ENCODE measurements at regions not wholly inside any gene's neighbourhood (a gene's known extent, or its start where the extent isn't known, plus 50 kb on each side); places are given as distances from the start of the nearest gene placed in this dataset.

- H3K9me3 ChIP-seq (ENCODE audit: control insufficient read depth, insufficient read depth, low read length): no peaks in the 10 kb centered on the region
- H3K4me3 ChIP-seq (ENCODE audit: low read depth, low read length): no peak overlapping the region
- no peak for DNase-seq (ENCODE audit: low read depth, low spot score)
- no peak for TF ChIP-seq CTCF (IDR thresholded peaks at IDR 0.05; ENCODE audit: low read depth, low read length)
- no peaks in the 10 kb centered on the region for H3K27me3 ChIP-seq (ENCODE audit: control insufficient read depth, insufficient read depth, low read length)
- H3K27ac ChIP-seq (ENCODE audit: low read depth, low read length): no peak overlapping the region
- ChIA-PET CTCF (no interaction called here), POLR2A (no interaction called here)
Measured at GRCh38 chr12:76189851-76190250, 105.4 kb upstream of the NAP1L1 start.

GRCh38 chr12:76187177-76187576 lies 102.7 kb upstream of the NAP1L1 start:
- no peak overlapping the region for H3K4me3 ChIP-seq (ENCODE audit: low read depth, low read length)
- no peak overlapping the region for H3K27ac ChIP-seq (ENCODE audit: low read depth, low read length)
- no peak for DNase-seq (ENCODE audit: low read depth, low spot score)
- no peak for TF ChIP-seq CTCF (IDR thresholded peaks at IDR 0.05; ENCODE audit: low read depth, low read length)
- ChIA-PET CTCF (no interaction called here), POLR2A (no interaction called here)
- H3K27me3 ChIP-seq (ENCODE audit: control insufficient read depth, insufficient read depth, low read length): no peaks in the 10 kb centered on the region
- H3K9me3 ChIP-seq (ENCODE audit: control insufficient read depth, insufficient read depth, low read length): no peaks in the 10 kb centered on the region

- no peak for DNase-seq (ENCODE audit: low read depth, low spot score)
- no peak overlapping the region for H3K27ac ChIP-seq (ENCODE audit: low read depth, low read length)
- no peaks in the 10 kb centered on the region for H3K27me3 ChIP-seq (ENCODE audit: control insufficient read depth, insufficient read depth, low read length)
- no peak for TF ChIP-seq CTCF (IDR thresholded peaks at IDR 0.05; ENCODE audit: low read depth, low read length)
- ChIA-PET CTCF (no interaction called here), POLR2A (no interaction called here)
- no peaks in the 10 kb centered on the region for H3K9me3 ChIP-seq (ENCODE audit: control insufficient read depth, insufficient read depth, low read length)
- no peak overlapping the region for H3K4me3 ChIP-seq (ENCODE audit: low read depth, low read length)
Measured at GRCh38 chr12:76186131-76186906, 101.8 kb upstream of the NAP1L1 start.

GRCh38 chr12:76183459-76184186 lies 99.1 kb upstream of the NAP1L1 start:
- DNase-seq (ENCODE audit: low read depth, low spot score): peak; percentile 96
- Histone ChIP-seq H3K9me3 (ENCODE audit: control insufficient read depth, insufficient read depth, low read length) (no peaks in the 10 kb centered on the region), H3K27me3 (ENCODE audit: control insufficient read depth, insufficient read depth, low read length) (no peaks in the 10 kb centered on the region), H3K27ac (ENCODE audit: low read depth, low read length) (peak overlapping the region; percentile 49), H3K4me3 (ENCODE audit: low read depth, low read length) (no peak overlapping the region)
- POLR2A ChIA-PET: no interaction called here
- no peak for TF ChIP-seq CTCF (IDR thresholded peaks at IDR 0.05; ENCODE audit: low read depth, low read length)
- CTCF ChIA-PET: no interaction called here

Measured in AG04450 (cell line).